DND-41 (cell line): ENCODE measurements at regions not wholly inside any gene's neighbourhood (a gene's known extent, or its start where the extent isn't known, plus 50 kb on each side); places are given as distances from the start of the nearest gene placed in this dataset.

Source experiments
- ATAC-seq: fragments of 200-7000 bp; cut with Tn5 transposase; 3 replicates; pipeline ENCODE4 v1.9.1; 2021; ENCODE audit warnings: low read depth; ENCODE audit not compliant: insufficient read depth
- DNase-seq: peaks from one replicate; pipeline ENCODE4 v3.0.0-alpha.2; 2020
- H2AFZ ChIP-seq: 2 replicates; pipeline ENCODE4 v1.6.0; 2012; ENCODE audit warnings: low read depth, low read length
- H3K27ac ChIP-seq: 2 replicates; pipeline ENCODE4 v1.5.1; 2012; ENCODE audit warnings: low read length, inconsistent platforms
- H3K27me3 ChIP-seq: fragments of 200-600 bp; sonication (generic); 2 replicates; pipeline ENCODE4 v1.6.0; 2012; ENCODE audit warnings: low read length, mild to moderate bottlenecking, inconsistent platforms; ENCODE audit not compliant: insufficient read depth, poor library complexity
- H3K36me3 ChIP-seq: 2 replicates; pipeline ENCODE4 v1.5.1; 2012; ENCODE audit warnings: low read length, inconsistent platforms; ENCODE audit not compliant: insufficient read depth
- H3K4me1 ChIP-seq: 2 replicates; pipeline ENCODE4 v1.5.1; 2012; ENCODE audit warnings: mild to moderate bottlenecking, low read length; ENCODE audit not compliant: insufficient read depth
- H3K4me2 ChIP-seq: 2 replicates; pipeline ENCODE4 v1.6.0; 2012; ENCODE audit warnings: mild to moderate bottlenecking, moderate library complexity, low read length, inconsistent platforms; ENCODE audit not compliant: insufficient read depth
- H3K4me3 ChIP-seq, 2 experiments: fragments of 200-600 bp in 1 of 2; shearing (Covaris generic) in 1 of 2; 2 replicates each; pipeline ENCODE4 v1.5.1; 2012 to 2016; ENCODE audit warnings: inconsistent platforms in 2 of 2, low read length in 2 of 2, mild to moderate bottlenecking in 2 of 2, low read depth in 1 of 2, moderate library complexity in 1 of 2
- H3K79me2 ChIP-seq: 2 replicates; pipeline ENCODE4 v1.6.0; 2012; ENCODE audit warnings: low read length, inconsistent platforms; ENCODE audit not compliant: insufficient read depth
- H3K9ac ChIP-seq: 2 replicates; pipeline ENCODE4 v1.6.0; 2012; ENCODE audit warnings: low read depth, mild to moderate bottlenecking, inconsistent platforms, low read length, moderate library complexity
- H3K9me3 ChIP-seq: 2 replicates; pipeline ENCODE4 v1.5.1; 2012; ENCODE audit warnings: low read length, moderate library complexity, mild to moderate bottlenecking, inconsistent platforms; ENCODE audit not compliant: insufficient read depth, severe bottlenecking
- H4K20me1 ChIP-seq: 2 replicates; pipeline ENCODE4 v1.6.0; 2012; ENCODE audit warnings: low read length; ENCODE audit not compliant: insufficient read depth
- EZH2 ChIP-seq: IDR thresholded peaks from 3 replicates; pipeline ENCODE4 v1.6.1; 2012; ENCODE audit warnings: borderline replicate concordance, low read depth, mild to moderate bottlenecking, moderate library complexity, low read length, inconsistent platforms; ENCODE audit not compliant: severe bottlenecking
- TF ChIP-seq, protein P1 (sequence below): IDR thresholded peaks from 2 replicates; pipeline ENCODE4 v1.5.1; 2012; ENCODE audit warnings: borderline replicate concordance, low read length, moderate library complexity, mild to moderate bottlenecking; ENCODE audit not compliant: poor library complexity, severe bottlenecking; ENCODE audit errors: extremely low read depth

- Histone ChIP-seq H3K27ac (no peak overlapping the region), H3K79me2 (no peaks in the 10 kb centered on the region), H3K9me3 (no peaks in the 10 kb centered on the region), H3K4me3 (no peak overlapping the region), H3K4me2 (no peak overlapping the region), H3K27me3 (no peaks in the 10 kb centered on the region), H4K20me1 (no peaks in the 10 kb centered on the region), H3K36me3 (no peaks in the 10 kb centered on the region), H3K9ac (no peak overlapping the region), H3K4me1 (no peaks in the 10 kb centered on the region), H2AFZ (no peak overlapping the region)
- no peak for ATAC-seq
- DNase-seq, result no peak
- TF ChIP-seq, protein P1, sequence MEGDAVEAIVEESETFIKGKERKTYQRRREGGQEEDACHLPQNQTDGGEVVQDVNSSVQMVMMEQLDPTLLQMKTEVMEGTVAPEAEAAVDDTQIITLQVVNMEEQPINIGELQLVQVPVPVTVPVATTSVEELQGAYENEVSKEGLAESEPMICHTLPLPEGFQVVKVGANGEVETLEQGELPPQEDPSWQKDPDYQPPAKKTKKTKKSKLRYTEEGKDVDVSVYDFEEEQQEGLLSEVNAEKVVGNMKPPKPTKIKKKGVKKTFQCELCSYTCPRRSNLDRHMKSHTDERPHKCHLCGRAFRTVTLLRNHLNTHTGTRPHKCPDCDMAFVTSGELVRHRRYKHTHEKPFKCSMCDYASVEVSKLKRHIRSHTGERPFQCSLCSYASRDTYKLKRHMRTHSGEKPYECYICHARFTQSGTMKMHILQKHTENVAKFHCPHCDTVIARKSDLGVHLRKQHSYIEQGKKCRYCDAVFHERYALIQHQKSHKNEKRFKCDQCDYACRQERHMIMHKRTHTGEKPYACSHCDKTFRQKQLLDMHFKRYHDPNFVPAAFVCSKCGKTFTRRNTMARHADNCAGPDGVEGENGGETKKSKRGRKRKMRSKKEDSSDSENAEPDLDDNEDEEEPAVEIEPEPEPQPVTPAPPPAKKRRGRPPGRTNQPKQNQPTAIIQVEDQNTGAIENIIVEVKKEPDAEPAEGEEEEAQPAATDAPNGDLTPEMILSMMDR, result no peak
- no peak for TF ChIP-seq EZH2
Measured at GRCh38 chr12:46919666-46920400, 94.0 kb upstream of the SLC38A4 start.

DNA sequence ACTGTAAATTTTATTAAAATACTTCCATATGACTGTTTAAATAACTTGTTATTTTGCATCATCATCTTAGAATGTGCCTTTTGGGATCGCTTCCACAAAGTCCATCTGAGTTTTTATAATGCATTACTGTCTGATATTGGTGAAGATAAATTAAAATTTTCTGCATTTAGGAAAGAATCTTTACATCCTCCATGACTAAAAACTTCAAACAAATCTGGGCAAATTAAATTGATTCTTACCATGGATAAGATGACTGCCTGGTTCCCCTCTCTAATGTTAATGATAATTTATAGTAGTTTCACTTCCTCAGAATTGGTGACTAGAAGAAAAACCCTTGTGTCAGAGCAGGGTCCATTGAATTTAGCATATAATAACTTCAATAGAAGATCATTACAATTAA, 94.7 kb upstream of the SLC38A4 start:
- Histone ChIP-seq H3K4me1 (no peaks in the 10 kb centered on the region), H3K36me3 (no peaks in the 10 kb centered on the region), H3K79me2 (no peaks in the 10 kb centered on the region), H3K9ac (no peak overlapping the region), H4K20me1 (no peaks in the 10 kb centered on the region), H3K4me2 (no peak overlapping the region), H3K27me3 (no peaks in the 10 kb centered on the region), H3K4me3 (no peak overlapping the region), H3K9me3 (no peaks in the 10 kb centered on the region), H2AFZ (no peak overlapping the region), H3K27ac (no peak overlapping the region)
- ATAC-seq (no peak), DNase-seq (no peak)
- TF ChIP-seq, protein P1, result no peak
- no peak for TF ChIP-seq EZH2

DNA sequence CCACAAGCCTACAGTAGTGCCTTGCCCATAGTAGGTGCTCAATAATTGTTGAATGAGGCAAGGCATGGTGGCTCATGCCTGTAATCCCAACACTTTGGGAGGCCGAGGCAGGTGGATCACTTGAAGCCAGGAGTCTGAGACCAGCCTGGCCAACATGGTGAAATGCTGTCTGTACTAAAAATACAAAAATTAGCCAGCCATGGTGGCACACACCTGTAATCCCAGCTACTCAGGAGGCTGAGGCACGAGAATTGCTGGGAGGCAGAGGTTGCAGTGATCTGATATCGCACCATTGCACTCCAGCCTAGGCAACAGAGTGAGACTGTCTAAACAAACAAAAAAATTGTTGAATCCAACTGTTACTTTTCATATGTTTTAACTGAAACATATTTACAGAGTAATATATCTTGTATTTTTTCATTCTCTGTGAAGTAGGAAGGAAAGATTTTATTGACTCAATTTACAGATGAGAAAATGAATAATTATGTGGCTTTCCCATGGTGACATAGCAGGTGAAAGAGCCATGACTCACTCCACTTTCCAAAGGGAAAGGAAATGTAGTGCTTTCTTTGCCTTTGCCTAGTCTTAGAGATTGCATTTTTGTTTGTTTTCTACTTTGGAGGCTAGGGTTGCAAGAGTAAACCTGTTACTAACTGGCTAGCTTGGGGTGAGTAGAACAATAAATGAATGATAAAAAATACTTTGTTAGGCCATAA, 95.4 kb upstream of the SLC38A4 start:
- no peak for DNase-seq
- Histone ChIP-seq H3K27ac (no peak overlapping the region), H3K4me3 (no peak overlapping the region), H3K4me2 (no peak overlapping the region), H3K27me3 (no peaks in the 10 kb centered on the region), H3K36me3 (no peaks in the 10 kb centered on the region), H3K79me2 (no peaks in the 10 kb centered on the region), H3K4me1 (no peaks in the 10 kb centered on the region), H2AFZ (no peak overlapping the region), H4K20me1 (no peaks in the 10 kb centered on the region), H3K9me3 (no peaks in the 10 kb centered on the region), H3K9ac (no peak overlapping the region)
- no peak for ATAC-seq
- no peak for TF ChIP-seq EZH2
- TF ChIP-seq, protein P1, result no peak
